ENCODE measurements at regions not wholly inside any gene's neighbourhood (a gene's known extent, or its start where the extent isn't known, plus 50 kb on each side); places are given as distances from the start of the nearest gene placed in this dataset.
A peak's percentile ranks its signal among the peaks of the same experiment; 100 is the strongest.

GRCh38 chr5:32522429-32523143, 62.8 kb upstream of the SUB1 start:
- ATAC-seq (peak in 3 of 4 donors; percentile 62 to 77 (median 72)), DNase-seq (peak; percentile 69 to 80)
- H3K36me3 ChIP-seq (ENCODE audit: insufficient read depth in 1 of 2, low read depth in 1 of 2): no peaks in the 10 kb centered on the region
- 78 to 80% (median 79%) methylated on average over 28 of the region's 28 CpGs for WGBS, 3 donors
- intact Hi-C loops (cut with DNase I): no loop called here
- H3K27ac ChIP-seq: no peak overlapping the region
- no peaks in the 10 kb centered on the region for H3K27me3 ChIP-seq (ENCODE audit: insufficient read depth in 3 of 3, low read length in 2 of 3)
- H3K4me3 ChIP-seq: no peak overlapping the region
- no peaks in the 10 kb centered on the region for H3K9me3 ChIP-seq
- no peak for TF ChIP-seq CTCF (IDR thresholded peaks at IDR 0.05)
- H3K4me1 ChIP-seq: no peaks in the 10 kb centered on the region

GRCh38 chr5:32521481-32521880, 63.9 kb upstream of the SUB1 start:
- intact Hi-C loops (cut with DNase I): no loop called here
- H3K27me3 ChIP-seq (ENCODE audit: insufficient read depth in 3 of 3, low read length in 2 of 3): no peaks in the 10 kb centered on the region
- 85 to 90% (median 85%) methylated on average over 5 of the region's 5 CpGs for WGBS, 3 donors
- DNase-seq: no peak
- H3K4me3 ChIP-seq: no peak overlapping the region
- H3K27ac ChIP-seq: no peak overlapping the region
- TF ChIP-seq CTCF (IDR thresholded peaks at IDR 0.05): no peak
- no peak for ATAC-seq
- H3K4me1 ChIP-seq: no peaks in the 10 kb centered on the region
- H3K9me3 ChIP-seq: no peaks in the 10 kb centered on the region
- H3K36me3 ChIP-seq (ENCODE audit: insufficient read depth in 1 of 2, low read depth in 1 of 2): no peaks in the 10 kb centered on the region

- no peaks in the 10 kb centered on the region for H3K4me1 ChIP-seq
- intact Hi-C loops (cut with DNase I): no loop called here
Observed at GRCh38 chr5:32520972-32521371, 64.4 kb upstream of the SUB1 start.

GRCh38 chr5:32520356-32520755, 65.0 kb upstream of the SUB1 start:
- no peaks in the 10 kb centered on the region for H3K36me3 ChIP-seq (ENCODE audit: insufficient read depth in 1 of 2, low read depth in 1 of 2)
- no peak for TF ChIP-seq CTCF (IDR thresholded peaks at IDR 0.05)
- ATAC-seq (no peak), DNase-seq (no peak)
- no peak overlapping the region for H3K4me3 ChIP-seq
- WGBS, 3 donors: 9 to 16% (median 9%) methylated on average over 5 of the region's 5 CpGs
- intact Hi-C loops (cut with DNase I): no loop called here
- H3K27me3 ChIP-seq (ENCODE audit: insufficient read depth in 3 of 3, low read length in 2 of 3): no peaks in the 10 kb centered on the region
- H3K27ac ChIP-seq: no peak overlapping the region
- H3K4me1 ChIP-seq: no peaks in the 10 kb centered on the region
- H3K9me3 ChIP-seq: no peaks in the 10 kb centered on the region

More at GRCh38 chr5:32520972-32521371, 64.4 kb upstream of the SUB1 start:
- Histone ChIP-seq H3K4me3 (no peak overlapping the region), H3K27ac (no peak overlapping the region), H3K36me3 (ENCODE audit: insufficient read depth in 1 of 2, low read depth in 1 of 2) (no peaks in the 10 kb centered on the region), H3K27me3 (ENCODE audit: insufficient read depth in 3 of 3, low read length in 2 of 3) (no peaks in the 10 kb centered on the region), H3K9me3 (no peaks in the 10 kb centered on the region)
- WGBS, 3 donors: 83% methylated on average over 4 of the region's 4 CpGs
- no peak for TF ChIP-seq CTCF (IDR thresholded peaks at IDR 0.05)
- ATAC-seq (no peak), DNase-seq (no peak)

- Histone ChIP-seq H3K36me3 (ENCODE audit: insufficient read depth in 1 of 2, low read depth in 1 of 2) (no peaks in the 10 kb centered on the region), H3K4me3 (no peak overlapping the region), H3K27me3 (ENCODE audit: insufficient read depth in 3 of 3, low read length in 2 of 3) (no peaks in the 10 kb centered on the region), H3K27ac (no peak overlapping the region), H3K4me1 (no peaks in the 10 kb centered on the region), H3K9me3 (no peaks in the 10 kb centered on the region)
- no peak for DNase-seq
- intact Hi-C loops (cut with DNase I): no loop called here
- WGBS, 3 donors: 95 to 97% (median 96%) methylated on average over 3 of the region's 3 CpGs
- TF ChIP-seq CTCF (IDR thresholded peaks at IDR 0.05): no peak
- ATAC-seq: no peak
Observed at GRCh38 chr5:32519508-32519907, 65.8 kb upstream of the SUB1 start.
